ENCODE measurements at regions not wholly inside any gene's neighbourhood (a gene's known extent, or its start where the extent isn't known, plus 50 kb on each side); places are given as distances from the start of the nearest gene placed in this dataset.
"Not testable (repeated sequence)": the region's sequence is repeated elsewhere in the genome, so short reads cannot be mapped to it uniquely, and the experiment has no call there.

DNA sequence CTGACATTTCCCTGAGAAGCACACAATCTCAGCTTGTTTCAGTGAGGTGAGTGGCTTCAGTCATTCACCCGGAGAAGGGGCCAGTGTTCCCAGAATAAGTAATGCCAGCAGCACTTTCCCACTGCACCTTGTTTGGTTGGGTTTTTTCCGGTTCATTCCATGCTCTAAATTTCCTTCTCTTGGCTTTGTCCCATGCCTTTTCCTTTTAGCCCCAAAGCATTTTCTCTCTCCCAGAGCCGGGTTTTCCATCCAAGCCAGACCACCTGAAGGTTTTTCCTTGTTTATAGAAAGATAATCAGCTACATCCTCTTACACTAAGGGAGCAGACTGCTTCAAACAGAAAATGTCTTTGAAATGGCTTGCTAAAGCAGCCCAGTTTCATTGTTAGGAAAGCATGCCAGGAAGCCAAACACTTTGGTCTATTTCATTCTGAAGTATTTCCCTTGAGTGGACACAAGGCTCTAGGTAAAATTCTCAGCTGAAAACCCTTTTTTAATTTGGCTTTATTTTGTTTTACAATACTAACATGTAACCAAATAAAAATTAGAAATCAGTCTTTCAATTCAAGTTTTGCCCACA lies 501.6 kb downstream of the DTWD2 start:
- no peak for DNase-seq (ENCODE audit: low read depth in 2 of 2, low spot score in 1 of 2)

DNA sequence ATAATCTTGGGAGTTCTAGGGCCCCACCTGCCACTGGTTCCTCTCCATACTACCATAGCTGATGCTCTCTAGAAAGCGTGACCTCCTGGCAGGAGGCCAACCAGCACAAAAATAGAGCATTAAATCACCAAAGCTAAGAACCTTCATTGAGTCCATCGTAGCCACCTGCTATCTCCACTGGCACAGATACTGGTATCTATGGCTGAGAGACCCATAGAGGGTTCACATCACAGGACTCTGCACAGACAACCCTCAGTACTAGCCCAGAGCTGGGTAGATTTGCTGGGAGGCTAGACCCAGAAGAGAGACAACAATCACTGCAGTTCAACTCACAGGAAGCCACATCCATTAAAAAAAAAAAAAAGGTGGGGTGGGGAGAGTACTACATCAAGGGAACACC lies 509.1 kb downstream of the DTWD2 start:
- no peak for DNase-seq (ENCODE audit: low read depth in 2 of 2, low spot score in 1 of 2)

DNA sequence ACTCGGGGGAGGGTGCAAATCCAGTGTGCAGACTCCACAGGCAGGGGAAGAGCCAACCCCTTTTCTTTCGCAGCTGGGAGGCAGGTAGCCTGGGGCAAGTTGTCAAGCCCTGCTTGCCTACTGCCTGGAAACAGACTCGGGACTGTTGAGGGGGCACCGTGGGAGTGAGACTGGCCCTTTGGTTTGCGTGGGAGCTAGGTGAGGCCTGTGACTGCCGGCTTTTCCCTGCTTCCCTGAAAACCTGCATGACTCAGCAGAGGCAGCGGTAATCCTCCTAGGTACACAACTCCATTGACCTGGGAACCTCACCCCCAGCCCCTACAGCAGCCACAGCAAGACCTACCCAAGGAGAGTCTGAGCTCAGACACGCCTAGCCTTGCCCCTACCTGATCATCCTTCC lies 509.5 kb downstream of the DTWD2 start:
- no peak for DNase-seq (ENCODE audit: low read depth in 2 of 2, low spot score in 1 of 2)

DNA sequence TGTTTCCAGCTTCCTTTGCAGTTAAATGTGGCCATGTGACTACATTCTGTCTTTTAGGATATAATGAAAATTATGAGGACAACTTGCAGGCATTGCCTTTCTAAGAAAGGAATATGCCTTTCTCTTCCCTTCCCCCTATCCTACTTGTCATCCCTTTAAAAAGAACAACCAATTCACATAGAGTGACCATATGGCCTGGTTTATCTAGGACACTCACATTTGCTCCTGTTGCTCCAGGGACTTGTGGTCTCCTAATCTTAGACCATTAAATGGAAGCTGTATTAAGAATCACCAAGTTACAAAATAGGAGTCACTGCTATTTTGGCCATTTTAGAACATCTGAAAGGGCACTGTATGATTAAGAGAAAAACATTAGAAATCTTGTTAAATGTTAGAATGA lies 520.3 kb downstream of the DTWD2 start:
- no peak for DNase-seq (ENCODE audit: low read depth in 2 of 2, low spot score in 1 of 2)

DNA sequence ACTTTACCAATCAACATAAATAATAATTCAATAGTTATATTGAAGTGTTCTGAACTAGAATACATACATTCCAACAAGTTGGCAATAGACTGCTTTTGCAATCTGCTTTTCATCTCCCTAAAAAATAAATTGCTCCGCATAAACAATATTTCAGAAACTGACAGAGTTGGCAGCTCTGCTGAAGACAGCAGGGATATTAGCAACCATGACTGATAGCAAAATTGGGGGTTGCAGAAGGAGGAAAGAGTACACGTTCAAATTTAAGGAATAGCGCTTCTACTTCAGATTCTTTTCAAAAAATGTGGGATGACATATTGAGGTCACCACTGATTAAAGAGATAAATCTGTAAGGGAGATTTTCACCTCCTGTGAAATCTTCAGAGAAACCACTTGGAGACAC lies 521.2 kb downstream of the DTWD2 start:
- no peak for DNase-seq (ENCODE audit: low read depth in 2 of 2, low spot score in 1 of 2)

DNA sequence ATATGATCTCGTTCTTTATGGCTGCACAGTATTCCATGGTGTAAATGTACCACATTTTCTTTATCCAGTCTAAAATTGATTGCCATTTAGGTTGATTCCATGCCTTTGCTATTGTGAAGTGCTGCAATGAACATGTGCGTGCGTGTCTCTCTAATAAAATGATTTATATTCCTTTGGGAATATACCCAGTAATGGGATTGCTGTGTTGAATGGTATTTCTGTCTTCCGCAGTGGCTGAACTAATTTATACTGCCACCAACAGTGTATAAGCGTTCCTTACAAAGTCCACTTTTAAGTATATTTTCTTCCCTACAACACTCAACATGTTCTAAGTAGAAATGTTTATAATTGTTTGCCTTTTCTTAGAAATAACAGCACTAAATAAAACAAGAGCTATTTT lies 521.9 kb downstream of the DTWD2 start:
- DNase-seq (ENCODE audit: low read depth in 2 of 2, low spot score in 1 of 2) = no peak

DNA sequence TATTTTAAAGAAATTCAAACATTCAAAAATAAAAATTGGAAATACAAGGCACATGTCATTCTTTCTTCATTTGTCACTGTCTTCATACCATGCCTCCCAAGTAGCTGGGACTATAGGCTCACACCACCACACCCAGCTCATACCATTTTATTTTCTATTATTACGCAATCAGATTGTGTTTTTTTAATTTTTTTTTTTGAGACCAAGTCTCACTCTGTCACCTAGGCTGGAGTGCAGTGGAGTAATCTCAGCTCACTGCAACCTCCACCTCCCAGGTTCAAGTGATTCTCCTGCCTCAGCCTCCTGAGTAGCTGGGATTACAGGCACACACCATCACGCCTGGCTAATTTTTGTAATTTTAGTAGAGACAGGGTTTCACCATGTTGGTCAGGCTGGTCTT lies 526.1 kb downstream of the DTWD2 start:
- not testable (repeated sequence) for DNase-seq (ENCODE audit: low read depth in 2 of 2, low spot score in 1 of 2)

DNA sequence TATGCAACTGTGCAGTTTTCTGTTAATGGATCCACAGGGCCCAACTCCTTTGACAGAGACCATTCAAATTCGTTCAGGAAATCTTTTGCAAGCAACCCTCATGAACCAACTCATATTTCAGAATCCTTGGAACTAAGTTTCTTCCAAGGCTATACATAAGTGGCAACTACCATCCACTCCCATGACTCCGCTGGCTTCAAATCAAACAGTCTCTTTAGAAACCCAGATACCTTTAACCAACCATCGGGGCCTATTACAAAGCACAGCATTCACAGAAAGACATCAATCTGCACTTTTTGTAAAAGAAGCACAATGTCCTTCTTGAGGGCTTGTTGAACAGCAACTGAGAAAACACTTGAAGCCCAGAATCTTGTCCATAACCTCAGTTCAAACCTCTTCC lies 526.9 kb downstream of the DTWD2 start:
- DNase-seq (ENCODE audit: low read depth in 2 of 2, low spot score in 1 of 2) = no peak

DNA sequence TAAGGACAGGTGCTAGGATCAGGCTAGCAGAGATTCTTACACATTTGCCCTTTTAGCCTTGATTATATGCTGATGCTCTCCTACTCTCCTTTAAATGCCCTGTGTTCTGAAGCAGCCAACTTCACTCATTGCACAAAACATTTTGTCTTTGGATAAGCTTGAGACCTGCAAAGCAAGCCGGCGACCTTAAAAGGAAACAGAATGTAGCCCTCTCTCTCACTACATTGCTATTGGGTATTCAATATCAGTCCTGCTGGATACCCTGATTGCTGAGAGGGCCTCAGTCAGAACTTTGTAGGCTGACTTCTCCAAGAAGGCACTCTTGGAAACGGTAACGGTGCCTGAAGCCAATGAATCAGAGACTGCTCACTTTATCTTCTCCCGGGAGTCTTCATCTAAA lies 528.9 kb downstream of the DTWD2 start:
- DNase-seq (ENCODE audit: low read depth in 2 of 2, low spot score in 1 of 2) = no peak

DNA sequence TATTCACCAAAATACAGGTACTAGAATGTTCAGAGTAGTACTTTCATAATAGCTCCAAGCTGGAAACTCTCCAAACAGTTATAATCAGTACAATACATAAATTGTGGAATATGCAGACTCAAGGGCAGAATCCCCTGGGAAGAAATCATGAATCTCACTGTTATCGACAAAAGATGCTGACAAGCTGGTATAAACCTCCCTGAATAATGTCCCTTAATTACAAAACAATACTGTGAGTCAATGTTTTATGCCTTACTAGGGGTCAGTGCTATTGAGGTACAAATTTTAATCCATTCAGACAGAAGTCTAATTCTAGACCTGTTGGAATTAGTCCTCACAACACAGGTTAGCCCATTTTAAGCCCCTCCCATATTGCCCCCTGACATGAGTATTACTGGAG lies 532.3 kb downstream of the DTWD2 start:
- no peak for DNase-seq (ENCODE audit: low read depth in 2 of 2, low spot score in 1 of 2)

DNA sequence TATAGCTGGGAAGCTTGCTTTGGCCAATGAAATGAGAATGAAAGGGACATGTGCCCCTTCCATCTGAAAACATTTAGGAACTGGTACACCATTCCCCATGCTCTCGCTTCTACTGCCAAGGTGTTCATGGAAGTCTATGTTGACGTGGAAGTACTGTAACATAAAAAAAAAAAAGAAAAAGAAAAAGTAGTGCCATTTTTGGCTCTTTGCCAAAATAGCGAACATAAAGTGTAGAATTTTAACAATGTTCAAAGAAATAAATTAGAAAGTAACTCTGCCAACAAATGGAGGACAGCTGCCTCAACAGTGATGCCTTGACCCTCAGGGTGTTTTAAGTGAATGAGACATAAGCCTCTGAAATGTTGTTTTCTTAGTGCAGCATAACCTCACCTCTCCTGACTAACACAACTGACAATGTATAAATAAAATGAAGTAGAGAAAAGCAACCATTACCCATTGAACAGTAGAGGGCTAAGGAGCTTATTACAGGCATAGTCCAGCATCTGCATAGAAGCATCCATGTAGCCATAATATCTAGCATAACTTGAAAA lies 536.6 kb downstream of the DTWD2 start:
- no peak for DNase-seq (ENCODE audit: low read depth in 2 of 2, low spot score in 1 of 2)

DNA sequence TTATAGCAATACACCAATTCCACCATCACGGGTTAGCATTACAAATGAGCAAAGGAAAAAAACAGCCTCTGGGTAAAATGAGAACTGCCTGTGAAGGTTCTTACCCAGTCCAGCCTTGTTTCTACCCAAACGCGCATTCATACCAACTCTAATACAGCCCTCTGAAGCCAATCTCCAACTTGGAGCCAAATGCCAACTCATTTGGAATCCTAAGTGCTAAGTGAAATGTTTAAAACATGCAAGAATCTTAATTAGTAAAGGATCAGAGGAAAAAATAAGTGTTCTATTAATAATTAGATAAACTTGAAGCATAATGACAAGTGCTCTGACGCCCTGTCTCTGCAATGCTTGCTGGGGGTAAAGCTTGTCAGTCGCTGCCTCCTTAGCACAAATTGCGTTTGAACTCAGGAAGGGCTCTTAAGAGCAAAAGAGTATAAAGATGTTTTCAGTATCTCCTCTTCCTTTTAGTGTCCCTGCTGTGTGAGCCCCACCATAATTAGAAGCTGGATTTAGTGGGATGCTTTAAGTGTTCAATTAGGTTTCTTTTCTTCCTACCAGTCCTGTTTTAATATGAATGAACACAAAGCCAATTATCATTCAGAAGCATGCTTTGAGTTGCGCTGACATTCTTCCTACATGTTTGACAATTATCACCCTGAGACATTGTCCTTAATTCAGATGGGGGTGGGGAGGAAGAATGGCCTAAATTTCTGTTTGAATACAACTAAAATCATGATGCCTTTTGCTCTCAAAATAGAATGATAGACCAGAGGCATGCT lies 537.6 kb downstream of the DTWD2 start:
- no peak for DNase-seq (ENCODE audit: low read depth in 2 of 2, low spot score in 1 of 2)

DNA sequence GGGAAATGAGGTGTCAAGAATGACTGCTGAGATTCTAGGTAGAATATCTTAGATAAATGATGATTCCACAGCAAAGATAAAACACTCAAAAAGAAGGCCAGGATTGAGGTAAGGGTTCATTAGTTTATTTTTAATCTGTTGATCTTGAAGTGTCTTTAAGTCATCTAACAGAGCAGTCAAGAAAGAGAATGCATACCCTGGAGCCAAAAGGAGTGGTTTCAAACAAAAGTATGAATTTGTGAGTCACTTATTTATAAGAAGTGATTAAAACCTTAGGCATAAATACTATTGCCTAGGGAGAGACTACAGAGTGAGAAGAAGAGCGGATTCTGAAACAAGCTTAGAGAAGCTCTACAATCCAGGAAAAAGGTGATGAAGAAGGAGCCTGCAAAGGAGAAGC lies 541.0 kb downstream of the DTWD2 start:
- no peak for DNase-seq (ENCODE audit: low read depth in 2 of 2, low spot score in 1 of 2)

DNA sequence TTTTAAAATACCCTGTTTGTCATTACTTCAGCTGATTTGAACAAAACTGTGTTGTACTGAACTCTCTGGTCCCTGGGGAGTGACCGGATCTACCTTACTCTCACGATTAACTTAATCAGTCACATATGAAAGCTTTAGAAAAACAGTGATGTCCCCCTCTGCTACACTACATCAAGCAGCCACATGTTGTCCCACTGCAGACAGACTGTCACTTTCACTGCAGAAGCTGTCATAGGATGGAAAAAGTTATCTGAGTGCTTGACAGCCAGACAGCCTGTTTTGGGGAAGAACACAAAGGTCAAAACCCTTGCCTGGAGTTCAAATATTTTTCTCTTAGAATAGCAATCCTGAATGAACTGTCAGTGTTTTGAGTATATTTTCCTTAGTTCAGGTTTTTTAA lies 546.4 kb downstream of the DTWD2 start:
- DNase-seq (ENCODE audit: low read depth in 2 of 2, low spot score in 1 of 2) = no peak

DNA sequence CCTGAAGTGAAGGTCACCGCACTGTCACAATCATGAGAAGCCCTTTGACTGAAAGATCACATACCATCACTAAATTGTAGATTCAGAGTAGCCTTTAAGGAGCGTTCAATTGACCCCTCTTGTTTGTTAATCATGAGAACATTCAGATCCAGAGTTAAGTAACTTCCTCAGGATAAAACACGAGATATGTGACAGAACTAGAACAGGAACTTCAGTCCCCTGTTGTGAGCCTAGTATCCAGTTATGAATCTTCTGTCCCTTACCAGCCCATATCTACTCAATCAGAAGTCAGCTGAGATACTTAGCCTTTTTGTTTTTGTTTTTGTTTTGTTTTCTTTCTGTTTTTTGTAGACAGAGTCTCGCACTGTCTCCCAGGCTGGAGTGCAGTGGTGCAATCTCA lies 547.3 kb downstream of the DTWD2 start:
- no peak for DNase-seq (ENCODE audit: low read depth in 2 of 2, low spot score in 1 of 2)

DNA sequence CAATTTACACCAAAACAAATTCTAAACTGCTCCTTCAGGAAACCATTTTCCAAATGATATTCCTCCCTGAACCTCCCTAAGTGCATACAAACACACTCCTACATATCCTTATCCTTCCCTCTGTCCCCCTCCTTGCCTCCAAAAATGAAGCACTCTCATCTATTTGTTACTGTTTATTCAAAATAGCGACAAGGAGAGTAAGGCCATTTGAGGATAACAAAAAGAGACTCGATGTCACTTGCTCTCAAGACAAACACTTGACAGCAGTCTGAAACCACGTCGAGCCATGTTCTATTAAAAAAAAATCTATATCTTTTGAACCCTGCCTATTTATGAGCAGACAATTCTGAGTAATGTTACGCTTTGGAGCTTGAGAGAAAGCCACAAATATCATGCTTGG lies 547.9 kb downstream of the DTWD2 start:
- no peak for DNase-seq (ENCODE audit: low read depth in 2 of 2, low spot score in 1 of 2)

DNA sequence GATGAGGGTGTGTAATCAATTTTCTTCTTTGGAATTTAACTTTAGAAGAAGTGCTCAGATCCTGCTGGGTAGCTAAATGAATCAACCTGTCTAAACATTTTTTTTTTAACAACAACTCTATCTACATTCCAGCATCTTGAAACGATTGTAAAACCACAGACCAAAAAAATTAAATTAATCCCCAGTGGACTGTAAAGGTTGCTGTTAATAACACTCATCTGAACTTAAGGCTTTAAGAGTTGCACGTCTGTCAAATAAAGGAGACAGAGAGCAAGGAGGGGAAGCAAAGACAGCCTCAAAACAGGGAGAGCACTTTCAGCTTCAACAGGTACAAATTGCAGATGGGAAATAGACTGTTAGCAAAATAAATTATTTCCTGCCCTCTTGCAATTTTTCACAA lies 548.5 kb downstream of the DTWD2 start:
- DNase-seq (ENCODE audit: low read depth in 2 of 2, low spot score in 1 of 2) = no peak

DNA sequence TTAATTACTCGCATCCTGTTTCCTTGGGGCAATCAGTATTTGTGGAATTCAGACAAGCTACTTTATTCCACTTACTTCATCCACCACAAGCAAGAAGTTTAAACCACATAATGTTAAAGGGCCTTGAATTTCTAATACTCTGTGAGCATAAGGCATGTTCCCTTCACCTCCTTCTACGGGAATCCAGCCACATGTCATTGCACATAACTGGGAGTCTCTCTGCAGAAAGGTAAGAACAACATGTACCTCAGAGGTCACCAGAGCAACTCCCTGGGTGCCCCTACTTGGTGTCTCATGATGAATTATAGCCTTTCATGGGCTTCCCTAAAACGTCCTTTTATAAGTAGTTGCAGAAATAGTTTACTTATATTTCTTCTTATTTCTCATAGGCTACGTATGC lies 553.2 kb downstream of the DTWD2 start:
- no peak for DNase-seq (ENCODE audit: low read depth in 2 of 2, low spot score in 1 of 2)

DNA sequence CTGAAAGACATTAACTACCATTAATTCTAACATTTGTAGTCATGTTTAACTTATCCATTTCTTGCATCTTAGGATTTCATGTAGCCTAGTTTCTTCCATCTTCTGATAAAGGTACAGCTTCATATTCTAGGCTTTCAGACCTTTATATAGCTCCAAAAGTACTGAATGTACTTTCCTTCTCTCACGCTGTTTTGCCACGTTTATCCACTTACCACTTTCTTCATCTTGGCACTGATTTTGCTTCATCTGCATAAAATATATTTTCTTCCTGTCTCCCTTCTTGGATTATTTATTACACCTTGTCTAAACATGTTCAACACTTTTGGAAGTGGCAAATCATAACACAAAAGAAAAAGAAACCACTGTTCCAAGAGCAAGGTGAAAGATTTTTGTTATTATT lies 553.8 kb downstream of the DTWD2 start:
- no peak for DNase-seq (ENCODE audit: low read depth in 2 of 2, low spot score in 1 of 2)

DNA sequence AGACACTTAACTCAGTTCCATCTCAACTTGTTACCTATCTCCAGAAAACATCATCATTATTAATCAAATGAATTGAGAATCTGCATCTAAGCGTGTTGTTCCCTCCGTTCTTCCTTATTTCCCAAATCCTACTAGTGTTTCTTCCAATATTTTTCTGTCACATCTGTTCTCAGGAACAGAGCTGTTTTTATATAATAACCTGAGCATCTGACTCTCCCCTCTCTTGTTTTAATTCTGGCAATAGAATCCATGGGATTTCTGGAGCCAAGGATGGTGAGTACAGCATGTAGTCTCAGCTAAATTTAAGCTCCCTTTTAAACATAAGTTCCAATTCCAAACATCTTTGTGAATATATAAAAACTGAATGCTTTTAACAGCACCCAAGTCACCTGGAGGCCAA lies 558.3 kb downstream of the DTWD2 start:
- no peak for DNase-seq (ENCODE audit: low read depth in 2 of 2, low spot score in 1 of 2)

DNA sequence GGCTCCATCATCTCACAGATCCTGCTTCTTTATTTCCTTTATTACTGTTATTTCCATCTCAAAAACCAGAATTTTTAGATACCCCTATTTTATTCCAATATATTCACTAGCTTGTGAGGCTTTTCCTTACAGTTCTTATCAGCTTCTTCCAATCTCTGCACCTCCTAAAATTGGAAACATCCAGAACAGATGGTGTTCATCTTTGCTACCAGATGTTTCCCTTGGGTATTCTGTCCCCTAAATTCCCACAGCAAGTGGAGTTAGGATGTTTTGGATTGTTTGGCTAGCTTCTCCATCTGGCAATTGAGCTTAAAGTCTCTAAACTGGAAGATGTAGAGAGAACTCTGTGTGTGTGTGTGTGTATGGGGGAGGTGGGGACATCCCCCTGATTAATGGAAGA lies 580.4 kb downstream of the DTWD2 start:
- no peak for DNase-seq (ENCODE audit: low read depth in 2 of 2, low spot score in 1 of 2)

DNA sequence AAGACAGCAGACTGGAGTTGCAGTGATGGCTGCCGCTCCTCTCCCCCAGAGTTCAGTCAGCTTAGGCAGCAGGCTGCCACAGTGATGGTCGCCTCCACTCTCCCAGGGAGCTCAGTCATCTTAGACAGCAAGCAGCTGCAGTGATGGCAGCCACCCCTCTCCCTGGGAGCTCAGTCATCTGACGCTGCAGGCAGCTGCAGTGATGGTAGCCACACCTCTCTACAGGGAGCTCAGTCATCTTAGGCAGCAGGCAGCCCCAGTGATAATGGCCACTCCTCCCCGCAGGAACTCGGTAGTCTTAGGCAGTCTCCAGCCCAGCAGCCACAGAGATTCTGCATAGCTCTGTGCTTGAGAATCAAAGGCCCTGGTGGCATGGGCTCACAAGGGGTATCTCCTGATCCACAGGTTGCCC lies 582.7 kb downstream of the DTWD2 start:
- DNase-seq (ENCODE audit: low read depth in 2 of 2, low spot score in 1 of 2) = no peak

DNA sequence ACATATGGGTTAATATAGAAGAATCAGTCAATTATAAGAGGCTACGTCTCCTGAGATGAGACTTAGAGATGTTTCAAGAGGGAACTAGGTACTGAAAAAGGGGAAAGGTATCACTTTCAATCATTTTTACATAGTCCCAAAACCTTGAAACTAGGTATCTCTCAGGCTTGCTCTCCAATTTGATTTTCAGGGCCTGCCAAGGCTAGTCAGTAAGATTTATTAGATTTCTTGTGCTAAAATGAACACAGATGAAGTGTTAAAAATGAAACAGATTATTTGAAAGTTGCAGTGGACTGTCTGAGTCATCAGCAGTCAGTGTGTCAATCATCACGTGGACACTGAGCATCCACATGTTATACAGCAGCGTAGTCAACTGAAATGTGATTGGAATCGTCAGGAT lies 591.1 kb downstream of the DTWD2 start:
- DNase-seq (ENCODE audit: low read depth in 2 of 2, low spot score in 1 of 2) = no peak
